ENCODE measurements at regions not wholly inside any gene's neighbourhood (a gene's known extent, or its start where the extent isn't known, plus 50 kb on each side); places are given as distances from the start of the nearest gene placed in this dataset.

- H3K27ac Mint-ChIP-seq: no peak overlapping the region
- H3K4me3 Mint-ChIP-seq: no peak overlapping the region
- DNase-seq: no peak
- H3K4me1 Mint-ChIP-seq: no peaks in the 10 kb centered on the region
- peaks cover 0 to 2% (median 0%) of the 10 kb centered on the region in 6 donors for H3K9me3 Mint-ChIP-seq
- no peaks in the 10 kb centered on the region for H3K36me3 Mint-ChIP-seq
- H3K27me3 Mint-ChIP-seq (ENCODE audit: low read depth in 3 of 3): peaks cover 0 to 1% (median 1%) of the 10 kb centered on the region in 3 donors
Measured at GRCh38 chr1:29825941-29826415, 589.7 kb downstream of the PTPRU start.

DNA sequence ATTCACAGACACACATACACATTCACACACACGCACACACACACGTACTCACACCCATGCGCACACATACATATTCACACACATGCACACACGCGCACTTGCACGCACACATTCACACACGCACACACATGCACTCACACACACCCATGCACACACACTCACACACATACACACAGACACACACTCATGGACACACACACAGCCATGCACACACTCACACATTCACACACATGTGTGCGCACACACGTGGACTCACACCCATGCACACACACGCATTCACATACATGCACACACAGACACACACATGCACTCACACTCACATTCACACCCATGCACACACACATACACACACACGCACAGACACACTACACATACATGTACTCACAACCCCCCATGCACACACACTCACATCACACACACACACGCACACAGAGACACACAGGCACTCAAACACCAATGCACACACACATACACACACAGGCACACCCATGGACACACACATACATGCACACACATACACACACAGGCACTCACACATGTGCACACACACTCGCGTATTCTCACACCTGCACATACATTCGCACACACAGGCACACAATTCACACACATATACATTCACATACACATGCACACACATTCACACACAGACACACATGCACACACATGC, 589.1 kb downstream of the PTPRU start:
- H3K27ac Mint-ChIP-seq: no peak overlapping the region

GRCh38 chr1:29824511-29825273, 588.4 kb downstream of the PTPRU start:
- no peak overlapping the region for H3K4me3 Mint-ChIP-seq
- DNase-seq: no peak
- no peaks in the 10 kb centered on the region for H3K4me1 Mint-ChIP-seq
- no peaks in the 10 kb centered on the region for H3K36me3 Mint-ChIP-seq
- no peak overlapping the region for H3K27ac Mint-ChIP-seq
- peaks cover 0 to 4% (median 0%) of the 10 kb centered on the region in 3 donors for H3K27me3 Mint-ChIP-seq (ENCODE audit: low read depth in 3 of 3)
- peaks cover 0 to 2% (median 0%) of the 10 kb centered on the region in 6 donors for H3K9me3 Mint-ChIP-seq

More for the DNA sequence above, 589.1 kb downstream of the PTPRU start:
- H3K9me3 Mint-ChIP-seq: peaks cover 0 to 2% (median 0%) of the 10 kb centered on the region in 6 donors
- H3K4me3 Mint-ChIP-seq: no peak overlapping the region
- H3K36me3 Mint-ChIP-seq: no peaks in the 10 kb centered on the region
- H3K27me3 Mint-ChIP-seq (ENCODE audit: low read depth in 3 of 3): peaks cover 0 to 1% (median 1%) of the 10 kb centered on the region in 3 donors
- no peak for DNase-seq
- H3K4me1 Mint-ChIP-seq: no peaks in the 10 kb centered on the region

GRCh38 chr1:29824025-29824424, 587.7 kb downstream of the PTPRU start:
- DNase-seq: no peak
- Mint-ChIP-seq H3K36me3 (no peaks in the 10 kb centered on the region), H3K27me3 (ENCODE audit: low read depth in 3 of 3) (peaks cover 0 to 7% (median 3%) of the 10 kb centered on the region in 3 donors), H3K4me1 (no peaks in the 10 kb centered on the region), H3K9me3 (peaks cover 0 to 2% (median 0%) of the 10 kb centered on the region in 6 donors), H3K4me3 (no peak overlapping the region), H3K27ac (no peak overlapping the region)

DNA sequence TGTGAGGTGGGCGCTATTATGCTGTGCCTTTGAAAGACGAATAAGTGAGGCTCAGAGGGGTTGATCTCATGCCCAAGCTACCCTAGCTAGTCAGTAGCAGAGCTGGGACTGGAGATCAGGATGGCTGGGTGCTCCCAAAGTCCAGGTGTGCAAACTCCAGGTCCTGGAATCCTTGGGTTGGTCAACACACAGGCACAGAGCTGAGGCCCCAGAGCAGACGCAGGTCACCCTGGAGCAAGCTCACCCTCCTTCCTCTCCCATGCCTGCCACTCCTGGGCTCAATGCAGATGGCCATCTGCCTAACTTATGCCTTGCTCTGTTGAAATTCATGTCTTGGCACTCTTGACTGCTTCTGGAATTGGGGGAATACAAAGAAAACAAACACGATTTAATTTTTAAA, 587.2 kb downstream of the PTPRU start:
- Mint-ChIP-seq H3K9me3 (peaks cover 0 to 2% (median 0%) of the 10 kb centered on the region in 6 donors), H3K4me3 (no peak overlapping the region), H3K27me3 (ENCODE audit: low read depth in 3 of 3) (peaks cover 0 to 7% (median 6%) of the 10 kb centered on the region in 3 donors), H3K36me3 (no peaks in the 10 kb centered on the region), H3K4me1 (no peaks in the 10 kb centered on the region), H3K27ac (no peak overlapping the region)
- no peak for DNase-seq

DNA sequence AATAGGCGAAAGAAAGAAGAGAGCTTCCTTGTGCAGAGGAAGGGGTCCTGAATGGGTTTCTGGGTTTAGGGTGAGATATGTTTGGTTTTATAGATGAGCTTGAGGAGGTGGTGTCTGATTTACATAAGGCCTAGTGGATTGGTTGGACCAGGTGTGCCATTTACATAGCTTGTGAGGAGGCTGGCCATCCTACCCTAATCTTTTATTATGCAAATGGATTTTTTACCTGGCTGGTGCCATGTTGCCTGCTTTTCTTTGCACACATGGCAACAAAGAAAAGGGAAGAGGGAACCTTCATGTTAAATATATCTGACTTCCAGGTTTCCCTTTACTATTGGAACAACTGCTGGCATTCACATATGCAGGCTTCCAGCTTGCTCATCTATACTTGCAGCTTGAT, 585.3 kb downstream of the PTPRU start:
- H3K4me3 Mint-ChIP-seq: no peak overlapping the region
- DNase-seq: no peak
- H3K27me3 Mint-ChIP-seq (ENCODE audit: low read depth in 3 of 3): peaks cover 0 to 6% (median 6%) of the 10 kb centered on the region in 3 donors
- H3K27ac Mint-ChIP-seq: no peak overlapping the region
- no peaks in the 10 kb centered on the region for H3K36me3 Mint-ChIP-seq
- H3K9me3 Mint-ChIP-seq: peaks cover 0 to 2% (median 0%) of the 10 kb centered on the region in 6 donors
- H3K4me1 Mint-ChIP-seq: no peaks in the 10 kb centered on the region

- no peak overlapping the region for H3K4me3 Mint-ChIP-seq
- H3K27ac Mint-ChIP-seq: no peak overlapping the region
- peaks cover 0 to 2% (median 0%) of the 10 kb centered on the region in 6 donors for H3K9me3 Mint-ChIP-seq
- peaks cover 0 to 9% (median 6%) of the 10 kb centered on the region in 3 donors for H3K27me3 Mint-ChIP-seq (ENCODE audit: low read depth in 3 of 3)
- DNase-seq: no peak
- no peaks in the 10 kb centered on the region for H3K36me3 Mint-ChIP-seq
- no peaks in the 10 kb centered on the region for H3K4me1 Mint-ChIP-seq
Measured at GRCh38 chr1:29820401-29820800, 584.1 kb downstream of the PTPRU start.

GRCh38 chr1:29812408-29813135, 576.2 kb downstream of the PTPRU start:
- Mint-ChIP-seq H3K9me3 (no peaks in the 10 kb centered on the region), H3K36me3 (no peaks in the 10 kb centered on the region), H3K27me3 (ENCODE audit: low read depth in 3 of 3) (peaks cover 0 to 10% (median 1%) of the 10 kb centered on the region in 3 donors), H3K27ac (no peak overlapping the region), H3K4me1 (no peaks in the 10 kb centered on the region), H3K4me3 (no peak overlapping the region)
- no peak for DNase-seq

DNA sequence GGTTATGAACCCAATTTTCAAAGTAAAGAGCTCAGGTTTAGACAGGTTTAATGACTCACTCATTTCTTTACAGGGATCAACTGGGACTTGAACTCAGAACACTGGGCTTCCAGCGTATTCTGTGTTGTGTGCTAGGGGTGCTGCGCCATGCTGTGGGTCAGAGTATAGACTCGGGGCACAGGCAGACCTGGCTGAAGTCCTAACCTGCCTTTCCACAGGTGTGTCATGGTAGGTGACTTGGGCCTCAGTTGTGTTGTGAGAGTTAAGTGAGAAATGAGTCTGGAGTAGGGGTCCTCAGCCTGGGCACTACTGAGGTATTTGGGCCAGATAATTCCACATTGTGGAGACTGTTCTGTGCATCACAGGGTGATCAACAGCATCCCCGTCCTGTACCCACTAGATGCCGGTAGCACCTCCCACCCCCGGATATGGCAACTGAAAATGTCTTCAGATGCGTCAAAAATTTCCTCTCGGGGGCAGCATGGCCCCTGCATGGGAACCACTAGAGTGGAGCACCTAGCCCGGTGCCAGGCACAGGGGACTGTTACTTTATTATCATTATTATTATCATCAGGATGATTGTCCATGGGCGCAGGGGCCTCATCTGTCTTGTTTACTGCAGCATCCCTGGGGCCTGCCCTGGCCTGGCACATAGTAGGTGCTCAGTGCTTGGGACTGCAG, 575.5 kb downstream of the PTPRU start:
- no peak overlapping the region for H3K4me3 Mint-ChIP-seq
- no peak for DNase-seq
- peaks cover 0 to 10% (median 1%) of the 10 kb centered on the region in 3 donors for H3K27me3 Mint-ChIP-seq (ENCODE audit: low read depth in 3 of 3)
- no peaks in the 10 kb centered on the region for H3K36me3 Mint-ChIP-seq
- no peak overlapping the region for H3K27ac Mint-ChIP-seq
- H3K9me3 Mint-ChIP-seq: no peaks in the 10 kb centered on the region
- no peaks in the 10 kb centered on the region for H3K4me1 Mint-ChIP-seq

- no peaks in the 10 kb centered on the region for H3K36me3 Mint-ChIP-seq
- no peaks in the 10 kb centered on the region for H3K4me1 Mint-ChIP-seq
- no peak overlapping the region for H3K27ac Mint-ChIP-seq
- no peak overlapping the region for H3K4me3 Mint-ChIP-seq
- H3K9me3 Mint-ChIP-seq: no peaks in the 10 kb centered on the region
- H3K27me3 Mint-ChIP-seq (ENCODE audit: low read depth in 3 of 3): peaks cover 0 to 9% (median 1%) of the 10 kb centered on the region in 3 donors
- DNase-seq: no peak
Measured at GRCh38 chr1:29811247-29811646, 574.9 kb downstream of the PTPRU start.

GRCh38 chr1:29810121-29811120, 574.1 kb downstream of the PTPRU start:
- Mint-ChIP-seq H3K4me3 (no peak overlapping the region), H3K27me3 (ENCODE audit: low read depth in 3 of 3) (peaks cover 0 to 7% (median 1%) of the 10 kb centered on the region in 3 donors), H3K27ac (no peak overlapping the region), H3K4me1 (no peaks in the 10 kb centered on the region), H3K9me3 (no peaks in the 10 kb centered on the region), H3K36me3 (no peaks in the 10 kb centered on the region)
- DNase-seq: no peak

DNA sequence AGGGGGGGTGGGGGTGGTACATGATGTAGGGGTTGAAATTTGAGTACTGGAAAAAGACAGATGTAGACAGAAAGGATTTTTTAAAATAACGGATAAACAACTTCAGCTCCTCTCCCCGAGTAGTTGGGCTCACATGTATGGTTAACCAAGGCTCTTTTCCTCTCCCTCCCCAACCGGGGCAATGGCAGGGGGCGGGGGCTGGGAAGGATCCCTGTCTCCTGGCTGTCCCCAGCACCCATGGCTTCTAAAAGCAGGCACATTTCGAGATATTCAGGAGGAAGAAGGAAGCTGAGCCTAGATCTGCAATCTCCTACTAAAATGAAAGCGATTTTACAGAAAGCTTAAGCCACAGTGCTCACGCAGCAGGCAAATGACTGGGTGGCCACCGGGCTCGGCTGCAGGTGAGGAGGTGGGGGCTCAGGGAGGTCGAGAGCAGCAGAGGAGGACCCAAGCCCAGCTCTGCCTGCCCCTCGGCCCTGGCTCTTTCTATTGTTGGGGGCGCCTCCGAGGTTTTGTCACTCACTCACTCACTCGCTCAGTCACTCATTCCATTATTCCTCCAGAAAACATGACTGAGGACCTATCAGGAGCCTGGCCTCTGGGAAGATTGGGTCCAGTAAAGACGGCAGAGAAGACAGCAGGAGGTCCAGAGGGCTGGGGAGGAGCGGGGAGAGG, 573.3 kb downstream of the PTPRU start:
- DNase-seq: no peak
- H3K9me3 Mint-ChIP-seq: no peaks in the 10 kb centered on the region
- no peak overlapping the region for H3K4me3 Mint-ChIP-seq
- H3K36me3 Mint-ChIP-seq: no peaks in the 10 kb centered on the region
- H3K4me1 Mint-ChIP-seq: no peaks in the 10 kb centered on the region
- no peak overlapping the region for H3K27ac Mint-ChIP-seq
- H3K27me3 Mint-ChIP-seq (ENCODE audit: low read depth in 3 of 3): peaks cover 0 to 7% (median 1%) of the 10 kb centered on the region in 3 donors

All from immature natural killer cell (primary cell).